ENCODE measurements at regions not wholly inside any gene's neighbourhood (a gene's known extent, or its start where the extent isn't known, plus 50 kb on each side); places are given as distances from the start of the nearest gene placed in this dataset.

DNA sequence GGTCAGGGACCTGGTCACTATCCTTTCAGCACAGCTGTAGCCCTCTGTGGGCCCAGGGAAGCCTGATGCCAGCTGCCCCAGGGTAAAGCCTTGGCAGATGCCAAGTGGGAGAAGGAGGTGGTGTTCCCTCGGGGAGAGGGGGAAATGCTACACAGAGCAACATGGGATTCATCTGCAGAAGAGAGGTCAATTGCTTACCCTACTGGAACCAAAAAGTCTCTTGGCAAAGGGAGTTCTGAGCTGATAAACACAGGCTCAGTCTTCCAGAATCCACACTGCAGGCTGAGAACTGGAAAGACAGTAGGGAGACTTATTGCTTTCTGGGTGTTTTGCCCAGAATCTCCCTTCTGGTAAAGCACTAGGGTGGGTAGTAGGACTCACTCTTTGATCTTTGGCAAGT is 100.1 kb upstream of the NEO1 start:
- TF ChIP-seq, protein P1, sequence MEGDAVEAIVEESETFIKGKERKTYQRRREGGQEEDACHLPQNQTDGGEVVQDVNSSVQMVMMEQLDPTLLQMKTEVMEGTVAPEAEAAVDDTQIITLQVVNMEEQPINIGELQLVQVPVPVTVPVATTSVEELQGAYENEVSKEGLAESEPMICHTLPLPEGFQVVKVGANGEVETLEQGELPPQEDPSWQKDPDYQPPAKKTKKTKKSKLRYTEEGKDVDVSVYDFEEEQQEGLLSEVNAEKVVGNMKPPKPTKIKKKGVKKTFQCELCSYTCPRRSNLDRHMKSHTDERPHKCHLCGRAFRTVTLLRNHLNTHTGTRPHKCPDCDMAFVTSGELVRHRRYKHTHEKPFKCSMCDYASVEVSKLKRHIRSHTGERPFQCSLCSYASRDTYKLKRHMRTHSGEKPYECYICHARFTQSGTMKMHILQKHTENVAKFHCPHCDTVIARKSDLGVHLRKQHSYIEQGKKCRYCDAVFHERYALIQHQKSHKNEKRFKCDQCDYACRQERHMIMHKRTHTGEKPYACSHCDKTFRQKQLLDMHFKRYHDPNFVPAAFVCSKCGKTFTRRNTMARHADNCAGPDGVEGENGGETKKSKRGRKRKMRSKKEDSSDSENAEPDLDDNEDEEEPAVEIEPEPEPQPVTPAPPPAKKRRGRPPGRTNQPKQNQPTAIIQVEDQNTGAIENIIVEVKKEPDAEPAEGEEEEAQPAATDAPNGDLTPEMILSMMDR (IDR thresholded peaks at IDR 0.05) = no peak
- no peak for TF ChIP-seq POLR2A (IDR thresholded peaks at IDR 0.05)

All from body of pancreas (tissue), 4 donors.